ENCODE measurements at regions not wholly inside any gene's neighbourhood (a gene's known extent, or its start where the extent isn't known, plus 50 kb on each side); places are given as distances from the start of the nearest gene placed in this dataset.

DNA sequence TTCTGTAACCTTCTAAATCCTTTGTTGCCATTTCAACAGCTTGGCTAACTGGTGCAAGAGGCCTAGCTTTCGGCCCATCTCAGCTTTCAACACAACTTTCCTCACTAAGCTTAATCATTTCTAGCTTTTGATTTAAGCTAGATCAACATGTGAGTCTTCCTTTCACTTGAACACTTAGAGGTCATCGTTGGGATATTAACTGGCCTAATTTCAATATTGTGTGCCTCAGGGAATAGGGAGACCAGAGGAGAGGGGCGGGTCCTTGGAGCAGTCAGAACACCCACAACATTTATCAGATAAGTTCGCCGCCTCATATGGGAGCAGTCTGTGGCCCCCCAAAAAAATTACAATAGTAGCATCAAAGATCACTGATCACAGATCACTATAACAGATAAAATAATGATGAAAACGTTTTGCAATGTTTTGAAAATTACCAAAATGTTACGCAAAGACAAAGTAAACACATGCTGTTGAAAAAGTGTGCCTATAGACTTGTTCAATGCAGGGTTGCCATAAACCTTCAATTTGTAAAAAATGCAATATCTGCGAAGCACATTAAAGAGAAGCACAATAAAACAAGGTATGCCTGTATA, 66.8 kb upstream of the PCSK1 start:
- no peaks in the 10 kb centered on the region for H3K36me3 ChIP-seq (ENCODE audit: control insufficient read depth, insufficient read depth, low read length)
- H3K4me3 ChIP-seq (ENCODE audit: low read depth, low read length) = no peak overlapping the region
- POLR2A ChIA-PET = no interaction called here
- CTCF ChIA-PET = no interaction called here
- no peaks in the 10 kb centered on the region for H3K27me3 ChIP-seq (ENCODE audit: control insufficient read depth, insufficient read depth, low read length)
- TF ChIP-seq, protein P1, sequence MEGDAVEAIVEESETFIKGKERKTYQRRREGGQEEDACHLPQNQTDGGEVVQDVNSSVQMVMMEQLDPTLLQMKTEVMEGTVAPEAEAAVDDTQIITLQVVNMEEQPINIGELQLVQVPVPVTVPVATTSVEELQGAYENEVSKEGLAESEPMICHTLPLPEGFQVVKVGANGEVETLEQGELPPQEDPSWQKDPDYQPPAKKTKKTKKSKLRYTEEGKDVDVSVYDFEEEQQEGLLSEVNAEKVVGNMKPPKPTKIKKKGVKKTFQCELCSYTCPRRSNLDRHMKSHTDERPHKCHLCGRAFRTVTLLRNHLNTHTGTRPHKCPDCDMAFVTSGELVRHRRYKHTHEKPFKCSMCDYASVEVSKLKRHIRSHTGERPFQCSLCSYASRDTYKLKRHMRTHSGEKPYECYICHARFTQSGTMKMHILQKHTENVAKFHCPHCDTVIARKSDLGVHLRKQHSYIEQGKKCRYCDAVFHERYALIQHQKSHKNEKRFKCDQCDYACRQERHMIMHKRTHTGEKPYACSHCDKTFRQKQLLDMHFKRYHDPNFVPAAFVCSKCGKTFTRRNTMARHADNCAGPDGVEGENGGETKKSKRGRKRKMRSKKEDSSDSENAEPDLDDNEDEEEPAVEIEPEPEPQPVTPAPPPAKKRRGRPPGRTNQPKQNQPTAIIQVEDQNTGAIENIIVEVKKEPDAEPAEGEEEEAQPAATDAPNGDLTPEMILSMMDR (IDR thresholded peaks at IDR 0.05; ENCODE audit: insufficient read depth, low read depth, low read length) = no peak
- DNase-seq (ENCODE audit: low read depth) = no peak

DNA sequence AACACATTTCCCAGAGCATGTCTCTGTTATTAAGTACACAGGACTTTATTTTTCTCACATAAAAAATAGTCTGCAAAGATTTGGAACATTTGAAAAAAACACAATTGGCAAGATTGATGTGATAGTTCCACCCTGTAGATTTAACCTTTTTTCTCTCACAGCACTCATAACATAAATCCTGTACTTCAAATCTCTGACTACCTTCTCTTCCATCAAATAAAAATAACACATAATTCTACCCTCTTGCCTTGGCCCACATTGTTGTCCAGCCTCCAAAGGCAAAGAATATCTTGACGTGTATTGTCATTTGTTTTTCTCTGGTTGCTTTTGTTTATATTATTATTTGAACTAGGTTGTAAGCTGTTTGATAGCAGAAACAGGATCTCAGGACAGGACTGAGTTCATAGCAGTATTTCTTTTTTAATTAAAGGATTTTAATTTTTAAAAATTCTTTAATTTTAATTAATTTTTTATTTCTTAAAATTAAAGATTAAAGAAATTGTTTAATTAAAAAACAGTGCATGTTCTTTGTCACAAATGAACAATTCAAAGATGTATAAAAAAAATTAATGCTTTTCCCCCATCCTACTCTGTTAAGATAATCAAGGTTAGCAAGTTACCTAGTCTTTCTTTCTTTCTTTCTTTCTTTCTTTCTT, 69.1 kb upstream of the PCSK1 start:
- TF ChIP-seq, protein P1 (IDR thresholded peaks at IDR 0.05; ENCODE audit: insufficient read depth, low read depth, low read length) = no peak
- Histone ChIP-seq H3K36me3 (ENCODE audit: control insufficient read depth, insufficient read depth, low read length) (no peaks in the 10 kb centered on the region), H3K27me3 (ENCODE audit: control insufficient read depth, insufficient read depth, low read length) (no peaks in the 10 kb centered on the region), H3K4me3 (ENCODE audit: low read depth, low read length) (no peak overlapping the region)
- no peak for DNase-seq (ENCODE audit: low read depth)
- ChIA-PET CTCF (no interaction called here), POLR2A (no interaction called here)

DNA sequence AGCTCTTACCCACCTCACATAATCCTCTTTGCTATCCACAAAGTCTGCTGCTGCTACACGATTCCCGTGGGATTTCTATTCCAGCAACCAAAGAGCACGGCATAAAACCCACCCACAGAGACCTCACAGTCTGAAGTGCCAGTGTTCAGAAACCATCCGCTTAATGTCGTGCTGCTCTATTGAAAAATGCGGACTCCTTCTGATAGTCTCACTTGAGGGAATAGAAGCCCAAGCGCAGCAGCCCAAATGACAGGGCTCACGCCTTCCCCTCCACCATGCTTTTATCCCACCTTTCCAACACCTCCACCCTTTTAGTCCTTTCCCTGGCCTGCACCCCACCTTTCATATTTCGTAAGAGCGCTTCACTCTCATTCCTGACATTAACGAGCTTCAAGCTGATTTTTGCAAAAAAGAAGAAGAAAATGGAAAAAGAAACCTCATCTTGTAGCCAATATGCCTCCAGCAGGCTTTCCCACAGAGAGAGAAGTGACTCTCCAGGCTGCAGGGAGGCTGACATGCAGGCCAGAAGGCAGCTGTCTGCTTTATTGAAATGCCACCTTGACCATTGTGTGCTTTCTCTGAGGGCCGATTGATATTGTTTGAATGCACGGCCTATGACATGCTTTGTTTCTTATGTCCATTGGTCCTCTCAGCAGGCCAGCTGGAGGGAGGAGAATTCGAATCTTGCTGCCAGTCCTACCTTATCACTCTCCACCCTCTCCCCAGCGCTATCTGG, 70.6 kb upstream of the PCSK1 start:
- POLR2A ChIA-PET = no interaction called here
- H3K4me3 ChIP-seq (ENCODE audit: low read depth, low read length) = no peak overlapping the region
- no peak for DNase-seq (ENCODE audit: low read depth)
- H3K36me3 ChIP-seq (ENCODE audit: control insufficient read depth, insufficient read depth, low read length) = no peaks in the 10 kb centered on the region
- TF ChIP-seq, protein P1 (IDR thresholded peaks at IDR 0.05; ENCODE audit: insufficient read depth, low read depth, low read length) = no peak
- no peaks in the 10 kb centered on the region for H3K27me3 ChIP-seq (ENCODE audit: control insufficient read depth, insufficient read depth, low read length)
- CTCF ChIA-PET = interaction anchor here (0.6 kb wide), 1 partner anchor 33 kb away, joined by 3 read pairs; no protein-coding TSS in a partner anchor

DNA sequence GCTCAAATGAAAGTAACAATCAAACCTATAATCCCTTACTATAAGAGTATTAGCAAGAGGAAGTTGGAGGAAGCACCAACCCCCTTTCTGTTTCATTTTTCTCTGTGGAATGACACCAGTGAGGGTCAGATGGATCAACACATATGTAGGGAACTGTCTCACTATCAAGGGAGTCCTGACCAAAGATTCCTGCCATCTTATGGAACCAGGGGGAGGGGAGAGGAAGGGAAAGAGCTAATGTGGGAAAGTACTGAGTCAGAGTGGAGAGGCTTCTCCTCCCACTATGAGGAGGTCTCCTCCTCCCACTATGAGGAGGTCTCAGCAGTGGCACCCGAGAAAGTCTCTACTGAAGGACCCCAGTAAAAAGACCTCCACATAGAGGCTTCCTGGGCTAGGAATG, 73.3 kb upstream of the PCSK1 start:
- TF ChIP-seq, protein P1 (IDR thresholded peaks at IDR 0.05; ENCODE audit: insufficient read depth, low read depth, low read length) = no peak
- ChIA-PET CTCF (interaction anchor here (1.3 to 2.0 kb wide), 2 partner anchors 11 to 70 kb away, joined by 3 to 5 read pairs; no protein-coding TSS in a partner anchor), POLR2A (no interaction called here)
- no peaks in the 10 kb centered on the region for H3K36me3 ChIP-seq (ENCODE audit: control insufficient read depth, insufficient read depth, low read length)
- H3K4me3 ChIP-seq (ENCODE audit: low read depth, low read length) = no peak overlapping the region
- H3K27me3 ChIP-seq (ENCODE audit: control insufficient read depth, insufficient read depth, low read length) = no peaks in the 10 kb centered on the region
- DNase-seq (ENCODE audit: low read depth) = no peak

DNA sequence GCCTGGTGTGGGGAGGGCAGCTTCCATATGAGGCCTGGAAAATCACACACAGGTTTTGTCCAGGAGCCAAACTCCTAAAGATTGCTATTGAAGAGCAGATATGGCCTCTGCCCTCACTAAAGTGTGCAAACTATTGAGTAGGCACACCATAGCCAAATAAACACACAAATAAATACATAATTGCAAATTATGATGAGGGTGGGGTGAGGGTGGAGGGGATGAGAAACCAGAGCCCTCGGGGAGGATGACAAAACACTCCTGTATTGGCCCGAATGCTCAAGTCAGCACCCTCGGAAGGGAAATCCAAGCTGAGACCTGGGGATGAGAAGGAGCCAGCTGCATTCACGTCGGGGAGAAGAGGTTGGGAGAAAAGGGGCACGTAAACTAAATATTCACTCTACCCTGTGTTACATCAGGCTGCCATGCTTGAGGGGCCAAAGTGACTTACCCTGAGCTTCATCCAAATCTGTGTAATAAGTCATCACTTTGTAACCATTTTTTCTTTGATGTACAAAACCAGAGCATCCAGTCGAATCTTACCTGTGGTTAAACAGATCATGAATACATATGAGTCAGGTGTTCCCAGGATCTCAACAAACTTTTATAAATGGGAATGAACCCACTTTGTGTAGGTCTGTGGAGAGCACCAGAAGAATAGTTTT, 73.9 kb upstream of the PCSK1 start:
- POLR2A ChIA-PET = interaction anchor here (0.6 kb wide), 1 partner anchor 1818 kb away, joined by 3 read pairs; no protein-coding TSS in a partner anchor
- Histone ChIP-seq H3K36me3 (ENCODE audit: control insufficient read depth, insufficient read depth, low read length) (no peaks in the 10 kb centered on the region), H3K27me3 (ENCODE audit: control insufficient read depth, insufficient read depth, low read length) (no peaks in the 10 kb centered on the region), H3K4me3 (ENCODE audit: low read depth, low read length) (no peak overlapping the region)
- DNase-seq (ENCODE audit: low read depth) = no peak
- TF ChIP-seq, protein P1 (IDR thresholded peaks at IDR 0.05; ENCODE audit: insufficient read depth, low read depth, low read length) = no peak
- CTCF ChIA-PET = interaction anchor here (2.0 kb wide), 1 partner anchor 11 kb away, joined by 5 read pairs; no protein-coding TSS in a partner anchor

Data from BJ (cell line).